Fibroblast of villous mesenchyme (primary cell): ENCODE measurements at regions not wholly inside any gene's neighbourhood (a gene's known extent, or its start where the extent isn't known, plus 50 kb on each side); places are given as distances from the start of the nearest gene placed in this dataset.

ENCODE experiments used
- DNase-seq: peaks from one replicate; pipeline ENCODE4 v3.0.0-alpha.2; 2010; ENCODE audit warnings: low read depth
- H3K4me3 ChIP-seq: 2 replicates; pipeline ENCODE4 v1.5.1; 2011; ENCODE audit warnings: low read depth, mild to moderate bottlenecking, low read length
- CTCF ChIP-seq: IDR thresholded peaks from 2 replicates; pipeline ENCODE4 v1.5.1; 2012; ENCODE audit warnings: low read depth, mild to moderate bottlenecking, low read length; ENCODE audit not compliant: insufficient read depth

DNA sequence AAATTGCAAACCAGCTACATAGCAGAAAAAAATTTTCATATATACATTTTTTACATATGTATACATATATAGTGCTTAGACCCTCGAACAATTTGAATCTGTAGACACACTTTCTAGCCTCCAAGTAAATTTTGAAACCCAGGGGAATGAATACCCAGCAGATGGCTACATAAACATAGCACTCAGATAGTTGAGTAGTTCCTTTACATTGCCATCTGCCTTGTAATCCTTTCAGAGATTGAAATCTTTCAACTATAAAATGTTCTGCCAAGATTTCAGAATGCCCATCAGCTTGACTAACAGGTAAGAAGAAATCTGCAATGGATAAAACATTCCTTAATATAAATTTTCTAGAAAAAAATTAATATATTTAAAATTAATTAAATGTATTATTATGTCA, 1333.5 kb upstream of the CADM2 start:
- DNase-seq, result no peak
- TF ChIP-seq CTCF, result no peak

GRCh38 chr3:83628471-83628870, 1330.3 kb upstream of the CADM2 start:
- no peak overlapping the region for H3K4me3 ChIP-seq
- TF ChIP-seq CTCF, result no peak
- no peak for DNase-seq

More for the DNA sequence above, 1333.5 kb upstream of the CADM2 start:
- H3K4me3 ChIP-seq, result no peak overlapping the region

GRCh38 chr3:83632526-83632925, 1326.3 kb upstream of the CADM2 start:
- TF ChIP-seq CTCF, result no peak
- H3K4me3 ChIP-seq, result no peak overlapping the region
- DNase-seq, result no peak

GRCh38 chr3:83633758-83634157, 1325.0 kb upstream of the CADM2 start:
- no peak for DNase-seq
- no peak overlapping the region for H3K4me3 ChIP-seq
- no peak for TF ChIP-seq CTCF

DNA sequence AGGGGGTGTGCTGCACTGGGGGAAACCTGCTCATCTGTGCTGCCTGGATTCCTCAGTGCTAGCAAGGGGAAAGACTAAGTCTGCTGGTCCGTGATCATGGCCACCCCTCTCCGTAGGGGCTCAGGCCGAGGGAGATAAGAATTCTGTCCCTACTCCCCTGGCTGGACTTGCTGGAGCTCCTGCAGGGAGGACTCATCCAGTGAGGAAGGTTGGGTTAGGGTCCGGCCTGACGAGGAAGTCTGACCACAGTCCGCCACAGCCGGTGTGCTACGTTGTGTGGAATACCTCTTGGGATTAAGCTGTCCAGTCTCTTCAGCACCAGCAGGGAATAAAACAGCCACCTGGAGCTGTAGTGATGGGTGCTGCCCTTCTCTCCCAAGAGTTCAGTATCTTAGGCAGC, 1309.1 kb upstream of the CADM2 start:
- H3K4me3 ChIP-seq, result no peak overlapping the region
- TF ChIP-seq CTCF, result no peak
- no peak for DNase-seq

DNA sequence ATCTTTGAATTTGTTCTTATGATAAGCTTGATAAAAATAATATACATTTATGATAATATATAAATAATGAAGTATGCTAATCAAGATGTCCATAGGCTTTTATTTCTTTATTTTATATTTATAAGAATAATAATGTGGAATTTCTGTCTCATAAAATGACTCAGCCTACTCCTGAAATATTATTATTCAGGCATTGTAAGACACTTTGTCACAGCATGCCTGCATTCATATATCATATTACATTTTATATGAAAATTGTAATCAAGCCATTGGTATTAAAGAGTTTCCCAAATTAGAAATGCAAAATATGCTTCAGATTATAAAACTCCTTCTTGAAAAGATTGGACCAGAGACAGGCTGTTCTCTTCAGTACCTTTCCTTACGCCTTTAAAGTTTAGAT, 1303.7 kb upstream of the CADM2 start:
- no peak for TF ChIP-seq CTCF
- H3K4me3 ChIP-seq, result no peak overlapping the region
- DNase-seq, result no peak

GRCh38 chr3:83662381-83662960, 1296.3 kb upstream of the CADM2 start:
- DNase-seq, result no peak
- no peak overlapping the region for H3K4me3 ChIP-seq
- no peak for TF ChIP-seq CTCF
